ENCODE measurements at regions not wholly inside any gene's neighbourhood (a gene's known extent, or its start where the extent isn't known, plus 50 kb on each side); places are given as distances from the start of the nearest gene placed in this dataset.
"Not testable (repeated sequence)": the region's sequence is repeated elsewhere in the genome, so short reads cannot be mapped to it uniquely, and the experiment has no call there.

GRCh38 chr3:190959077-190959476 is 96.6 kb upstream of the GMNC start:
- no peak overlapping the region for H3K4me3 ChIP-seq (ENCODE audit: low read length)
- no peaks in the 10 kb centered on the region for H3K9me3 ChIP-seq (replicated peaks; ENCODE audit: control insufficient read depth, low read depth, low read length)
- no peaks in the 10 kb centered on the region for H3K27me3 ChIP-seq (ENCODE audit: control insufficient read depth, insufficient read depth, low read length)
- no peak for DNase-seq
- 71% methylated on average over 1 of the region's 1 CpG for WGBS (ENCODE audit: insufficient coverage)
- H3K36me3 ChIP-seq (ENCODE audit: control insufficient read depth, insufficient read depth, low read length): no peaks in the 10 kb centered on the region
- no peak overlapping the region for H3K27ac ChIP-seq (ENCODE audit: low read length)
- no peaks in the 10 kb centered on the region for H3K4me1 ChIP-seq (ENCODE audit: control insufficient read depth, insufficient read depth, low read length)

DNA sequence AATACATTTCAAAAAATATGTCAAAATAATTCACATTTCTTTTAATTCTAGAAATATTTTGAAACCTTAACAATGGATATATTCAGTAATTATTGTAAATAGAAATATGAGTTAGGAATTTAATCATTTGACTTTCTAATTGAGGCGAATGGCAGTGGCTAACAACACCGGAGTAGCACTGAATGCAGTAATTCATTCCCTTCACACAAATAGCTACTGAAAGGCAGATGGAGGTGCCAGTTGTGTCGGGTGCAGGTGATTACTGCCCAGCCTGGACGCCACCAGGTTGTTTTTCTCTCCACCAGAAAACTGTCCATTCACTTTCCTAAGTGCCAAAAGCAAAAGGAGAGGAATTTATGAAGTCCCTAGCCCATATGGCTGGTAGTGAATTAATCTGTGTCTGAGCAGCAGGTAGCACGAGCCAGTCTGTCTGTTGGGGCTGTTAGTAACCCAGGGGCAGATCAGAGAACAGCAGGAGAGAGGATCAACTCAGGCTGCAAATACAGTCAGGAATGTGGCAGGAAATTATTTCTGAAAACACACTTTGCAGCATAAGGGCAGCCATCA is 79.3 kb upstream of the GMNC start:
- WGBS (ENCODE audit: insufficient coverage): 17% methylated on average over 1 of the region's 5 CpGs
- DNase-seq: no peak
- Histone ChIP-seq H3K4me1 (ENCODE audit: control insufficient read depth, insufficient read depth, low read length) (no peaks in the 10 kb centered on the region), H3K27ac (ENCODE audit: low read length) (no peak overlapping the region), H3K9me3 (replicated peaks; ENCODE audit: control insufficient read depth, low read depth, low read length) (no peaks in the 10 kb centered on the region), H3K4me3 (ENCODE audit: low read length) (no peak overlapping the region), H3K36me3 (ENCODE audit: control insufficient read depth, insufficient read depth, low read length) (no peaks in the 10 kb centered on the region), H3K27me3 (ENCODE audit: control insufficient read depth, insufficient read depth, low read length) (no peaks in the 10 kb centered on the region)

- H3K36me3 ChIP-seq (ENCODE audit: control insufficient read depth, insufficient read depth, low read length); H3K4me1 ChIP-seq (ENCODE audit: control insufficient read depth, insufficient read depth, low read length); DNase-seq; H3K9me3 ChIP-seq (replicated peaks; ENCODE audit: control insufficient read depth, low read depth, low read length); H3K27me3 ChIP-seq (ENCODE audit: control insufficient read depth, insufficient read depth, low read length); H3K27ac ChIP-seq (ENCODE audit: low read length); H3K4me3 ChIP-seq (ENCODE audit: low read length): not testable (repeated sequence)
- 69% methylated on average over 8 of the region's 9 CpGs for WGBS (ENCODE audit: insufficient coverage)
Measured at GRCh38 chr3:190934616-190935015, 72.1 kb upstream of the GMNC start.

- Histone ChIP-seq H3K4me1 (ENCODE audit: control insufficient read depth, insufficient read depth, low read length) (no peaks in the 10 kb centered on the region), H3K9me3 (replicated peaks; ENCODE audit: control insufficient read depth, low read depth, low read length) (no peaks in the 10 kb centered on the region), H3K36me3 (ENCODE audit: control insufficient read depth, insufficient read depth, low read length) (no peaks in the 10 kb centered on the region), H3K27me3 (ENCODE audit: control insufficient read depth, insufficient read depth, low read length) (no peaks in the 10 kb centered on the region), H3K4me3 (ENCODE audit: low read length) (no peak overlapping the region), H3K27ac (ENCODE audit: low read length) (no peak overlapping the region)
- 74% methylated on average over 3 of the region's 3 CpGs for WGBS (ENCODE audit: insufficient coverage)
- no peak for DNase-seq
Measured at GRCh38 chr3:190926619-190927018, 64.1 kb upstream of the GMNC start.

DNA sequence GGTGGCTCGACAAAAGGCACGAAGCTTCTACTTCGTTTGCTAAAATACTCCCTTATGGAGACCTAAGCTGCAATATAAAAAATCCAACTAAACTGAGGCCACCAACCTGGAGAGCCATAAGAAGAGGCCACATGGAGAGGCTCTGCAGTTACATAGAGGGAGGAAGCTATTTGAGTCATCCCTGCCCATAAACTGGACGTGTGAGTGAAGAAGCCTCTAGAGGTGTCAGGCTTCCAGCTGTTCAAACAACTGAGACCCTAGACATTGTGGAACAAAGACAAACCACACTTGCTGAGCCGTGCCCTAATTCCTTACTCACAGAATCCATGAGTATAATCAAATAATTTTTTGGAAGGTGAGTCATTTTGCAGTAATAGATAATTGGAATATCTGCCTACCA is 50.2 kb upstream of the GMNC start:
- no peak overlapping the region for H3K27ac ChIP-seq (ENCODE audit: low read length)
- WGBS (ENCODE audit: insufficient coverage): no CpG with 5 or more reads among the region's 5 CpGs
- H3K27me3 ChIP-seq (ENCODE audit: control insufficient read depth, insufficient read depth, low read length): no peaks in the 10 kb centered on the region
- H3K9me3 ChIP-seq (replicated peaks; ENCODE audit: control insufficient read depth, low read depth, low read length): no peaks in the 10 kb centered on the region
- H3K4me3 ChIP-seq (ENCODE audit: low read length): no peak overlapping the region
- H3K4me1 ChIP-seq (ENCODE audit: control insufficient read depth, insufficient read depth, low read length): no peaks in the 10 kb centered on the region
- no peaks in the 10 kb centered on the region for H3K36me3 ChIP-seq (ENCODE audit: control insufficient read depth, insufficient read depth, low read length)
- DNase-seq: no peak
